ENCODE measurements at regions not wholly inside any gene's neighbourhood (a gene's known extent, or its start where the extent isn't known, plus 50 kb on each side); places are given as distances from the start of the nearest gene placed in this dataset.

DNA sequence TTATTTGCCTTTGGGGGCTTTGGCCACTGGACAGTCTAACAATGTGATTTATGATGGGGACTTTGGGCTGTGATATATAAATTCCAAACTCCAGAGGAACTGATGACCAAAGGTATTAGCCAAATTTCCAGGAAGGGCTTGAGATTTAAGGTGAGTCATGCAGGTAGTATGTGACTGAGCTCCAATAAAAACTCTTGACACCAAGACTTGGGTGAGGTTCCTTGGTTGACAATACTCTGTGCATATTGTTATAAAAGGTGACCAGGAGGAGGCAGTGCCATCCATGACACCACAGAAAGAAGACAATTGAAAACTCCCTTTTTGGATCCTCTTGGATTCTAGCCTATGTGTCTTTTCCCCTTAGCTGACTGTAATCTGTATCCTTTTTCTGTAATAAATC, 392.7 kb upstream of the LRRC7 start:
- no peaks in the 10 kb centered on the region for H3K9me2 ChIP-seq (ENCODE audit: insufficient read depth, low read length)
- H3K9ac ChIP-seq (ENCODE audit: low read length): no peak overlapping the region
- no peaks in the 10 kb centered on the region for H3K79me2 ChIP-seq (replicated peaks; ENCODE audit: insufficient read depth, low read length)
- no peaks in the 10 kb centered on the region for H3F3A ChIP-seq (ENCODE audit: insufficient read depth, low read length, poor library complexity, severe bottlenecking)
- H4K20me1 ChIP-seq (ENCODE audit: insufficient read depth): no peaks in the 10 kb centered on the region
- no peak overlapping the region for H3K4me2 ChIP-seq (ENCODE audit: low read length)
- no peaks in the 10 kb centered on the region for H3K36me3 ChIP-seq (ENCODE audit: insufficient read depth, low read length)
- no peaks in the 10 kb centered on the region for H3K9me3 ChIP-seq (ENCODE audit: low read length)
- H3K4me3 ChIP-seq (ENCODE audit: low read length): no peak overlapping the region
- no peak overlapping the region for H2AFZ ChIP-seq (ENCODE audit: low read depth, low read length)
- no peaks in the 10 kb centered on the region for H3K27me3 ChIP-seq (ENCODE audit: insufficient read depth, low read depth, low read length)
- TF ChIP-seq EZH2 (IDR thresholded peaks at IDR 0.05; ENCODE audit: borderline replicate concordance, insufficient read depth, low read length, poor library complexity, severe bottlenecking) (no peak), EP300 (conservative IDR thresholded peaks at IDR 0.05; ENCODE audit: poor library complexity, severe bottlenecking) (no peak), SMC3 (conservative IDR thresholded peaks at IDR 0.05; ENCODE audit: poor library complexity) (no peak), TAF1 (IDR thresholded peaks at IDR 0.05; ENCODE audit: low read depth) (no peak), POLR2AphosphoS5 (IDR thresholded peaks at IDR 0.05) (no peak), MXI1 (conservative IDR thresholded peaks at IDR 0.05; ENCODE audit: poor library complexity, severe bottlenecking) (no peak)
- TF ChIP-seq, protein P1, sequence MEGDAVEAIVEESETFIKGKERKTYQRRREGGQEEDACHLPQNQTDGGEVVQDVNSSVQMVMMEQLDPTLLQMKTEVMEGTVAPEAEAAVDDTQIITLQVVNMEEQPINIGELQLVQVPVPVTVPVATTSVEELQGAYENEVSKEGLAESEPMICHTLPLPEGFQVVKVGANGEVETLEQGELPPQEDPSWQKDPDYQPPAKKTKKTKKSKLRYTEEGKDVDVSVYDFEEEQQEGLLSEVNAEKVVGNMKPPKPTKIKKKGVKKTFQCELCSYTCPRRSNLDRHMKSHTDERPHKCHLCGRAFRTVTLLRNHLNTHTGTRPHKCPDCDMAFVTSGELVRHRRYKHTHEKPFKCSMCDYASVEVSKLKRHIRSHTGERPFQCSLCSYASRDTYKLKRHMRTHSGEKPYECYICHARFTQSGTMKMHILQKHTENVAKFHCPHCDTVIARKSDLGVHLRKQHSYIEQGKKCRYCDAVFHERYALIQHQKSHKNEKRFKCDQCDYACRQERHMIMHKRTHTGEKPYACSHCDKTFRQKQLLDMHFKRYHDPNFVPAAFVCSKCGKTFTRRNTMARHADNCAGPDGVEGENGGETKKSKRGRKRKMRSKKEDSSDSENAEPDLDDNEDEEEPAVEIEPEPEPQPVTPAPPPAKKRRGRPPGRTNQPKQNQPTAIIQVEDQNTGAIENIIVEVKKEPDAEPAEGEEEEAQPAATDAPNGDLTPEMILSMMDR (IDR thresholded peaks at IDR 0.05; ENCODE audit: poor library complexity, severe bottlenecking): no peak
- H3K27ac ChIP-seq (ENCODE audit: low read length): no peak overlapping the region

GRCh38 chr1:69180358-69180757, 387.4 kb upstream of the LRRC7 start:
- Histone ChIP-seq H3K27ac (ENCODE audit: low read length) (no peak overlapping the region), H3K79me2 (replicated peaks; ENCODE audit: insufficient read depth, low read length) (no peaks in the 10 kb centered on the region), H3K27me3 (ENCODE audit: insufficient read depth, low read depth, low read length) (no peaks in the 10 kb centered on the region), H3F3A (ENCODE audit: insufficient read depth, low read length, poor library complexity, severe bottlenecking) (no peaks in the 10 kb centered on the region), H3K9me3 (ENCODE audit: low read length) (no peaks in the 10 kb centered on the region), H3K9ac (ENCODE audit: low read length) (no peak overlapping the region), H3K9me2 (ENCODE audit: insufficient read depth, low read length) (no peaks in the 10 kb centered on the region), H3K36me3 (ENCODE audit: insufficient read depth, low read length) (no peaks in the 10 kb centered on the region), H3K4me3 (ENCODE audit: low read length) (no peak overlapping the region), H4K20me1 (ENCODE audit: insufficient read depth) (no peaks in the 10 kb centered on the region), H2AFZ (ENCODE audit: low read depth, low read length) (no peak overlapping the region), H3K4me2 (ENCODE audit: low read length) (no peak overlapping the region)
- TF ChIP-seq POLR2AphosphoS5 (IDR thresholded peaks at IDR 0.05): no peak
- no peak for TF ChIP-seq EZH2 (IDR thresholded peaks at IDR 0.05; ENCODE audit: borderline replicate concordance, insufficient read depth, low read length, poor library complexity, severe bottlenecking)
- TF ChIP-seq SMC3 (conservative IDR thresholded peaks at IDR 0.05; ENCODE audit: poor library complexity): no peak
- TF ChIP-seq REST (IDR thresholded peaks at IDR 0.05; ENCODE audit: borderline replicate concordance): no peak
- TF ChIP-seq EP300 (conservative IDR thresholded peaks at IDR 0.05; ENCODE audit: poor library complexity, severe bottlenecking): no peak
- TF ChIP-seq, protein P1 (IDR thresholded peaks at IDR 0.05; ENCODE audit: poor library complexity, severe bottlenecking): no peak
- TF ChIP-seq RAD21 (conservative IDR thresholded peaks at IDR 0.05): no peak
- TF ChIP-seq MXI1 (conservative IDR thresholded peaks at IDR 0.05; ENCODE audit: poor library complexity, severe bottlenecking): no peak
- no peak for TF ChIP-seq TAF1 (IDR thresholded peaks at IDR 0.05; ENCODE audit: low read depth)
